Activated CD4-positive, alpha-beta T cell treated with anti-CD3 and anti-CD28 coated beads, Interleukin-2, Interleukin-4, amounts not matched to agents 100 ng/mL and 50 ng/mL, durations not matched to agents 16 hours and 8 hours (primary cell): ENCODE measurements at regions not wholly inside any gene's neighbourhood (a gene's known extent, or its start where the extent isn't known, plus 50 kb on each side); places are given as distances from the start of the nearest gene placed in this dataset.

Experiments used
- DNase-seq: peaks from one replicate; pipeline ENCODE4 v3.0.0-alpha.2; 2020; ENCODE audit warnings: low spot score

DNA sequence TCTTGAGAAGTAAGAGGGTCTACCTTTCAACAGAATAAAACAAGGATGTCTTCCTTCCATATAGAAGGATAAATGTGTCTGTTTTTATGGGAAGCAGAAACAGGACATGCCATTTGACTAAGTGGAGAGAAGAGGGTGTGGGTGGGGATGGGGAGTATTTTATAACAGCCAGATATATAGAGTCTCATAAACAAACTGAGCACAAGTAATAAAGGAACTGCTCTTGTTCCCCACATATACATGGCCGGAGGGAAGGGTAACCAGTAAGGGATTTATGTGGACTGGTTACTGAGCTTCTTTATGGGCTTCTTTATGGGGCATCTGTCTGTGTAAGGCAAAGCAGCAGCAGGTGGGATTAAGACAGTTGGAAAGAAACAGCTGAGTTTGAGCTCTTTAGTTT lies 558.1 kb downstream of the REEP3 start:
- DNase-seq = no peak

DNA sequence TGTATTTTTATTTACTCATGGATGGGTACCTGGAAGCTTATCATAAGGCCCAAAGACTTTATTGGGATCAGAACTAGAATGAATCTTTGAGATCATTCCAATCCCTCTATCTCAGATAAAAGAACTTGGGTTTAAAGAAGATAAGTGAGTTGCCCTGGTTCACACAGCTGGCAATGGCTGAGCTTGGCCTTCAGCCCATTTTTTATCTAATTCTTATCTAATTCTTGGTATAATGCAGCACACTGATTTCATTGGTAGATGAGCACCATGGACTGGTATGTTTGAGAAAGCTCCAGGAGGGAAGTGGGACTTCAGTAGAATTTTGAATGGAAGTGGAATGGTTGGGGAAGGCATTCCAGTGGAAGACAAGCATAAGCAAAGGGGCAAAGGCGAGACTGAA lies 558.9 kb downstream of the REEP3 start:
- DNase-seq = no peak

DNA sequence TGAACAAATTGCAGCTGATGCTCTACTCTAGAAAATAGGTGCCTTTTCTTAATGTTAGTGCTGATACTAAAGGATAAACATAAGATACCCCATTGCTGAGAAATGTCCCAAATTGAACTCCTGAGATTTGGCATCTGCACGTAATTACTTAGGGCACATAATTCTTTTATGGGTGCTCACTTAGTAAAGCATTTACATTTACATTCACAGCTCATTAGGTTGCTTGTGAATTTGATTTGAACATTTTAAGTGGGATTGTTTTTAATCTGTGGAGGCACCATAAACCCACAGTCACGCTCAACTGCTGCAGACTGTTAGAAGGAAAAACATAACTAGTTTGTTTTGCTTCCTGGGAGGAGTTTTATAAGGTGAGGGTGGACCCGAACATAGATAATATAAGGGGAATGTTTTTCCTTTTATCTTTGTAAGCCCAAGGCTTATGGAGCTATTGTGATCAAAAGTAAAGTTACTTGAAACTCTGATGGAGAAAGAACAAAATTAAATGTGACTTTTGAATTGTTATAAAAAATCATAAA lies 560.8 kb downstream of the REEP3 start:
- no peak for DNase-seq

DNA sequence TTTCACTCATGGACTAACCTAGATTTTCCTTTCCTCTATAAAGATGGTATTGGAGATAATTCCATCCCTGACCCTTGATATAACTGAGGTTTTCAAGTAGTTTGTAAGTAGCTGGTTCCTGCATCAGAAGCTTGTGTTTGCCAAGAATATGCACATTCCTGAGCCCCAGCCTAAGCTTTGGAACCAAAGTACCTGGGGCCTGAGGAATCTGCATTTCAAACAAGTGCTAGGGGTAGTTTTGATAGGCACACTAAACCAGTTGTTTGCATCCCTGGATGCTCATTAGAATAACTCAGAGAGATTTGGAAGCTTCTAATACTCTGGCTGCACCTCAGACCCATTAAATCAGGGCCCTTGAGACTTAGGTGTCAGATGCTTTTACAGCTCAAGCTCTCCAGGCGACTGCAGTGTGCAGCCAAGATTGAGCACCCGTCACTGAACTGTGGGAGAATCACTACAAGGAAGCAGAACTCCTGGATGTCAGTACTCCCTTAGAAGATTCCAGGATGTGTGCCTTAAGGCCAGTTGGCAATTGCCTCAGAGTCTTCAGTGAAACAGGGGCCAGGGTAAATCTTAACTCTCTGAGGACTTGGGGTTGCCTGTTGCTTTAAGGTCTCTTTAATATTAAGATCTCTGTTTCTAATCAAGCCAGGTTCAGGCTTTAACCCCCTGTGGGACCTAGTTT lies 565.0 kb downstream of the REEP3 start:
- DNase-seq = no peak

DNA sequence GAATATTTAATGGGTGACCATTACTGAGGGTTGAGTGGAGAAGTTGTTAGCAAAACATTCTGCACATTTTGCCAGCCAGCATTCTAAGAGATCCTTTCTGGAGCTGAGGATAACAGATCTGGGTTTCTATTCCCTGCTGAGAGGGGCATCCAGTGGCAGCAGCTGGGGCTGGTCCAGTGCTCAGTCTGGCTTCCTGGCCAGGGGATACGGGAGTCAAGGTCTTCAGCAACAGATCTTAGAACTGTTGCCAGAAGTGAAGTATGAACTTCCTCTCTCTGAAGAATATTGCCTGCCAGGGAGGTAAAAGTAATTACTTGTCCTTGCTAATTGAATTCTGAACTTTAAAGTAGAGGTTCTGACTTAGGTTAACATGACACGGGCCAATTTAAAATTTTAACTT lies 568.4 kb downstream of the REEP3 start:
- no peak for DNase-seq

DNA sequence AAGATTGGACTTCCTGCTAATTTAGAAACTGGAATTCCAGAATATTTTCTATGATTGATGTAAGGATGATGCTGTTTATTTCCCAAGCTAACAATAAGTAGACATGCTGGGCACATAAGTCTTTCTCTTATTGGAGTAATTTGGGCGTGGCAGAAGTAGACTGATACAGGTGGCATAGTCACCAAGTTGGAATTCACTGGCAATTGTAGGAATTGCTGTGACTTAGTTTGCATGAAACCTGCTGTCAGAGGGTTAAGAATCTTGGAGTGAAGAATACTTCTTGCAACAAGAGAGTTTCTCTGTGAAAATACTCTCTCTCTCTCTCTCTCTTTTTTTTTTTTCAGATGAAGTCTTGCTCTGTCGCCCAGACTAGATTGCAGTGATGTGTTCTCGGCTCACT lies 569.7 kb downstream of the REEP3 start:
- DNase-seq = no peak

DNA sequence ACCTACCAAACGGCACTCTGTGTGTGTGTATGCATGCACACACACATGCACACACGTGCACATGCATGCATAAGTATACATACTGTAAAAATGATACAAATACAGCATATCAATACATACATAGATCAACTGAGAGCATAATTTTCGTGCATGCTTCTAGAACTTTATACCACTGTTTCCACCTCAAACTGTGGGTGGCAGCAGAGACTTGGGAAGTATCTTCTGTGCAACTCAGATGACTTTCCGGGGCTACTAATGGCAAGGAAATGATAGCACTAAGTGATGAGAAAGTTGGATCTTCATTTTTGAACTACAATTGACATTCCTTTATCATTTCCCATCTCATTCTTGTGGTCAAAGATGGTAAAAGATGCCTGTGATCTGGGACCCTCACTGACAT lies 570.7 kb downstream of the REEP3 start:
- no peak for DNase-seq

DNA sequence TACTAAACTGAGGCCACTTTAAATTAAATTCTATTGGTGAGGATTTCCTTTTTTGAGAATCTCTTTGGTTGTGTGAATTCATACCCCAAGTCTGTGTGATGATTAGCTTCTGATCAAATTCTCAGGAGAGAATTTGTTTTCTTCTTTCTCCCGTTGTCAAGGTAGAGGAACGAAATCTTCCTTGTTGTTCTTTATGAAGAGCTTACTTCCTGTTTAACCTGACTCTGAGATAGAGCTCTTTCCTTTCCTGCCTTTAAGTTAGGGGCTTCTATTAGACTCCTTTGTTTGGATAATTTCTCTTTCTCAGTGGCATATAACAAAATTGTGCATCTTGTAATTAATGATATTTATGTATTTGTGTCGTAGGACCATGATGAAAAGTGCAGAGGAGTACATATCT lies 572.1 kb downstream of the REEP3 start:
- no peak for DNase-seq

DNA sequence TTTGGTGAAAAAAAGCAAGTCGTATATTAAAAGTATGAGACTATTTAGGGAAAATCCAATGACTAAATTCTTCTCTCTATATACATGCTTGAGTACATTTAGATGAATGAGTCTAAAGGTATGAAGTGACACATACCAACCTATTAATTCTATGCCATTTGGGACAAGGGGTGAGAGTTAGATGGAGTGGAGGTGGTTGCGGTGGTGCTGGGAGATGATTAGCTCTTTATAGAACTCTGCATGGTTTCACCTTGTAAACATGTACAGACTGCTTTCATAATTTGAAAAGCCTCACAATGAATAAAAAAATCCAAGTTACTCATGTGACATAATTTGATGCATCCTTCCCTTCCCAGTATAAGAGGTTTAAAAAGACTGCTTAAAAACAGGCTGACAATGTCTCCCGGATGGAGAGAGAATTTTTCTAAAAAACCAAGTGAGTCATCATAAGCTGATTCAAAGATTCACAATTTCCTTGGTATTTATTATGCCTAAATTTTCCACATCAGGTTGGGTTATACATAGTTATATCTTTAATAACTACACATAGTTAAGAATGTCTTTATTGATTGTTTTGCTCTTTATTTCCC lies 572.8 kb downstream of the REEP3 start:
- DNase-seq = no peak

DNA sequence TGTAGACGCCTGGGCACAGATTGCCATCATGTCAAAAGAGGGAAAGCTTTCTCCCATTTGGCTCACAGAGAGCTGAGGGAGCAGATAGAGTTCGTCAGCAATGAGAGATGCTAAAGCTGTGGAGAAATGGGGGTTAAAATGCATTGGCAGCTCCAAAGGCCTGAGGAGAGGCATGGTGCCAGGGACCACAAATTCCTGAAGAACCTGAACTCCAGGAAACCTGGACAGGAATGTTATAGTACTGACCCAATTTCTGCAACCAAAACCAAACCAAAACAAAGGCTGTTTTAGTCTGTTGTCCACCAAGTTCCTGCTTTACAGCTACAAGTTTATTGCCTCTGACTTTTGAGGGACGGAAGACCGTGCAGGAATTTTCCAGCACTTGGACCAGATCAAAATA lies 575.7 kb downstream of the REEP3 start:
- no peak for DNase-seq

DNA sequence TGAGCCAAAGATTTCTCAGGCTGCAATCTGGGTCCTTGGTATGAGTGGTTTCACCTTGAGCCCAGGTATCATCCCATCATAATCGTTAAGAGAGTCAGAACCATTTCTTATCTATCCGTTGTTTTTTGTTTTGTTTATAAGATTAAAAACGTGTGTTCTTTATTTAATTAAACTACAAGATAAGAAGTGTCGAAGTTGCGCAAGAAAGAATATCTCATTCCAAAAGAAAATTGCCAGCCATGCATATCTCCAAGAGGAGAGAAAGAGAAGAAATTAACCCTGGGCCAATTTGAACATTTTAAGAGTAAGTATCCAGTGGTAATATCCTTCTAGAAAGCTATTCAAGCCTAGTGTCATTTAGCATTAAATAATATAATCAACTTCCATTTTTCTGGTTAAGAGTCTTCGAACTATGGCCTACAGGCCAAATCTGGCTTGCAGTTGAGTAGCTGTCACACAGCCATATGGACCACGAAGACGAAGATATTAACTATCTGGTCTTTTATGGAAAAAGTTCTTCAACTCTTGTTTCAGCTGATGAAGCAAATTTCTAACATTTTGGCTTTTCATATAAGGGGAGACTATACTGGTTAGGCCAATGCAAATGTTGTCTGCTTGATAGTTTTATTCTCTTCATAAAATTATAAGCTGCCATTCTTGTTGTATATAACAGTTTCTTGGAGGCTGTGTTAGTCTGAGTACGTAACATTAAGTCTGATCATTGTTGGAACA lies 576.4 kb downstream of the REEP3 start:
- DNase-seq = no peak

DNA sequence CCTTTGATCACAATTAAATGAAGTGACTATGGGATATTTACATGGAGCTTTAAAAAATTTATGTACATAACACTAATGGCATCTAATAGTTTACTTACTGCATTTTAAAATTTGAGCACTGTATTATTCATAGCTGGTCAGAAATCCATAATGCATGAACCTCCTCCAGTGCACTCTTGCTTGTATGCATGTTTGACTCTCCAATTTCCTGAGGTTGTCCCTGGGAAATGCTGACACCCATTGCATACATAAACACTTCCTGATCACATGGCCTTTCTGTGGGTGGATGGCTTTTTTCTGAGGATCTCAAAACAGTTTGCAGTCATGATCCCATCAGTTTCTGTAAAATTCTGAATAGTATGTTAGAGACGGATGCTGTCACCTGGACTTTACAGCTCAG lies 577.8 kb downstream of the REEP3 start:
- DNase-seq = no peak

DNA sequence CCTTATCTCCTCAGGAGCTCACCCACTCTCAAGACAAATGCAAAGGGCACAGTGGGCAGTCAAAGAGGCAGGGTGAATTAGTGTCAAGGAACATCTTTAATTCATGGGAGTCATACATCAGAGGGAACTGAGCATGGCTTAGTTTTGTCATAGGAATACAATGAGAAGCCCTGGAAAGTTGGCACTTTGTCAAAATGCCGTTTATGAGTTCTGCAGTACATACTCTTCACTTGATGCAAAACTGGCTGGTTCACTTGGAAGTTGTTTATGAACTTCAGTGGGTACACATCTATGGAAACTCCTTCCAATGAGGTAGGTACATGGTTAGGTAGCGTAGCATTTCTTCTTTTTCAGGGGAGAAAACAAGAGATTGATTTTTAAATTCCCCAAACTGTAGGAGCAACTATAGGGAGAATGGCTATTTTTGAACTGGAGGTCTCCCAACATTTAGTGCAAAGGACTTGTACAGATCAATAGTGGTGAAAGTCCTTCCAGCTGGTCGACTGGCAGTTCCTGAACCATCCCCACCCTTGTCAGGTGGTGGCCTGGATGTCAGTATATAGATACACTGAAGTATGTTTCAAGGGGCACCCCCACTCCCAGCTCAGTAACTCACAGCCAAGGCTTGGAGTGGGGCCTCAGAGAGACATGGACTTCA lies 580.5 kb downstream of the REEP3 start:
- no peak for DNase-seq

DNA sequence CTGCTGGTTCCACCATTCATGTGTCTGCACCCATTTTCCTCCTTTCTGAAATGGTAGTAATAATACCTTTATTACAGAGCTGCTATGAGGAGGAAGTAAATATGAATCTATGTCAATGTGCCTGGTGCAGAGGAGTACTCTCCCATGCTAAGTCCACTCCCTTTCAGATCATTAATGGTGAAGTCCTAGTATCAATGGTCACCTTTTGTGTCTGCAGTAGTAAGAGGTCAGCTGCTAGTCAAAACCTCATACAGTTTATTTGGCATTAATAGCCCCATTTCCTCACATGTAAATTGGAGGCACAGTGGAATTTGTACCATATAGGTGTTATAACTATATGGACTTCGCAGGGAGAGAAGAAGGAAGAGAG lies 581.0 kb downstream of the REEP3 start:
- DNase-seq = no peak

DNA sequence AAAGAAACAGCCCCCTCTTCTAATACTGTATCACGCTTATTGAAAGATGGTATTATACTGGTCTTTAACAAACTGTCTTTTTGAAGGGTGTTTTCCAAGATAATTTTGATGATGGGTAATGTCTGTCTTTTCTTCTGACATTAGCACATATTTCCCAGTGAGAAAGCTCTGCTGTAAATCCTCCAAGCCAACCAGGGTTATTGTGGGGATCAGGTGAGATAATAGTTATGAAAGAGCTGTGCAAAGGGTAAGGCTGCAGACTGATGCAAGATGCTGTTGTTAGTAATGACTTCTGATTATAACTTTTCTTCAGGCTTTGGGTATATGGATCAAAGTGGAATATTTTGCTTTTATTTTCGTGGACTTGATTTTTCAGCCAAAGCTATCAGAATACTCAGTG lies 581.7 kb downstream of the REEP3 start:
- DNase-seq = no peak

DNA sequence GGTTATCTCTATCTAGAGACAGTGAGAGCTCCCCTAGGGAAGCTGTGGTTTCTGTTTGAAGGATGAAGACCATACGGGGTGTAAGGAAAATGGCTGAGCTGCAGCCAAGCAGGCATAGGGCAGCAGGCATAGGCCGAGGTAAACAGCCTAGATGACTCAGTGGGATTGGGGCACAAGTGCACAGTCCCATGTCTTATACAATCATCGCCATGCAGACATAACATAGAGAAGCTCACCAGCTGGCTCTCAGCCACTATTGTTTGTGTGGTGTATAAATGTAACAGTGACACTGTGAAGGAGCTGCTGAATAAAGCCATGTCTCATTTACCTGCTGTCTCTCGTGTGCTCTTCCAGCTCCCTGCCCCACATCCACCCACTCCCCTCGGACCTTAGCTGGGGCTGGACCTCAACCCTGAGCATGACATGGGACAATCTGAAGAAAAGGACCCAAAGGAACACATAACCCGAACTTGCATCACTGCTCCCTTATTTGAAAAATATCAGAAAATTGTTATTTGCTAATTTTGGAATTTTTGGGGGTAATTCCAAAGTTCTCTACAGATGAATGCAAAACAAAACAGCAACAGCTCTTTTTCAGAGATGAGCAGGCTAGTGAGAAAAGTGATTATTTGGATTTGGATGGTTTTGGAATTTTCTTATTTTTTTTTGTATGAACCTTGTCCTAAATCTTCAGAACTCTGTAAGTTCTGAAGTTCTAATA lies 582.7 kb downstream of the REEP3 start:
- DNase-seq = no peak

DNA sequence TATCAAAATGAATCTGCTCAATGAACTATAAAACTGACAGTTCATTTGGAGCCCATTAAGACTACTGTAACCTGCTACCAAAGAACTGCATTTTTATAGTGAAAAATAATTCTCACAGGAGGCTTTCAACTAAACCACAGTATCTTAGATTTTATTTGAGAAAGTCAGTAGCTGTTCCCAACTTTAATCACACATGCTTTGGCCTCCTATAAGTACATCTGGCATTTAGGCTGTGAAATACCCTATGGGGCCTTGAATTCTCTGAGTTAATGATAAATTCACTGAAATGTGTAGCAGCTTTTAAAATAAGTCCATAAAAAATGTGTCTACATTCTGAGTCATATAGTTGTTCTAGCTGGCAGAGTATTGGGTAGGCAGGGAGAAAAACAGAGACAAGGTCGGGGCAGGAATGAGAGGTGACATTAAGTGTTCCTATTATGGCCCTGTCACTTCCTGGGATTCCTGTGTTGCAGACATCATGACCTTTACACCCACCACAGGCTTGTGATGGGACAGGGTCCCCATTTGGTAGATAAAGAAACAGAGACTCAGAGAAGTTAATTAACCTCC lies 588.8 kb downstream of the REEP3 start:
- no peak for DNase-seq

DNA sequence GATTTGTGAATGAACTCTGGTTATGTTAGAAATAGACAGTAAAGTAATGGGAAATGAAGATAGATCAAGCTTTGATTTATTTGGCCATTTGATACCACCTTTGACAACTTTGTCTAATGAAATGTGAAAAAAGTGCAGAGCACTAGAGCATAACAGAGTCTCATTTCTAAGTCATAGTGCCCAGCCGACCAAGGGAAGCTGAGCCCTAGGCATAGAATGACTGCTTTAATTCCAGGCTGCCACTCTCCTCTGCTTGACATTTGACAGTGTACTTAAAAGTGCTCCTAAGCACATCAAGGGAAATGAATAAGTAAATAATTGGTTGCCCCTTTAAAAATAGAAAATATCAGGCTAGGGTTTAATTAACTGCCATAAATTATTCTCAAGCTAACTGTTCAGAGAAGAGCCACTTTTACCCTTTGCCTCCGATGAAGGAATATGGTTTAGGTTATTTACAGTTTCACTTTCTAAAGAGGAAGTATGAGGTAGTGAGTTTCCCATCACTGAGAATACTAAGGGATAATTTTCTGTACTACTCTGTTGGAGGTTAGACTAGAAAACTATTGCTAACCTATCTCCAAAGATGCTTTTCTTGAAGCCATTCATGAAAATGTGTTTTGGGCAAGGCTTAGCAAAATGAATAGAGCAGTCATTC lies 591.6 kb downstream of the REEP3 start:
- no peak for DNase-seq

DNA sequence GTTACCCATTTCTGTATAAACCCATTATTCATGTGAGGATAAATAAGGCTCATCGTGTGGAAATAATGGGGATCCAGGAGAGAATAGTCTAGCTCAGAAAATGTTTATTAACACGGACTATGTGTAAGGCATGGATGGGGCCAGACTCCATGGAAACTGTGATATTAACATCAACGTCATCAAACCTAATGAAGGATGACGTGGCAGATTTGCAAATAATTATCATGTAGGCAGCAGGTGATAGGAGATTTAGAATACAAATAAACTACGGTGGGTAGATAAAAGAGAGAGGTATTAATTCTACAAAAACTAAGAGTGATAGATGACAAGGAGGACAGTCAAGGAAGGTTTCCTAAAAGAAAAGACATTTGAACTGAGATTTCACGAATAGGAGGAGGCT lies 592.2 kb downstream of the REEP3 start:
- DNase-seq = no peak

DNA sequence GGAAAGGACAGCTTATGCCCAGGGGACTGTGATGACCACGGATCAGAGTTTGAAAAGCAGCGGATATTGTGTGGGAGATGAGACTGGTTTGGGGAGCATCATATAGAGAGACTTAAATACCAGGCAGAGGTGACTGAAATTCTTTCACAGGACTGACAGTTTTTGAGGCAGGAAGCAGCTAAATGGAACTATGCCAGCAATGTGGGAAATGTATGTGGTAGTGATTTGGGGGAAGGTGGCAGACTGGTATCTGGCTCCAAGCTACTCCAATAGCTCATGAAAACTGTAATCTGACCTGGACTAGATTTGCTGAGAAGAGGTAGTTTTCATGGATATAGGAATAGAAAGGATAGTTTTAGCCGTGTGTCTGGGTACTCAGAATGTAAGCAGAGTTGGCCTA lies 592.6 kb downstream of the REEP3 start:
- DNase-seq = no peak

DNA sequence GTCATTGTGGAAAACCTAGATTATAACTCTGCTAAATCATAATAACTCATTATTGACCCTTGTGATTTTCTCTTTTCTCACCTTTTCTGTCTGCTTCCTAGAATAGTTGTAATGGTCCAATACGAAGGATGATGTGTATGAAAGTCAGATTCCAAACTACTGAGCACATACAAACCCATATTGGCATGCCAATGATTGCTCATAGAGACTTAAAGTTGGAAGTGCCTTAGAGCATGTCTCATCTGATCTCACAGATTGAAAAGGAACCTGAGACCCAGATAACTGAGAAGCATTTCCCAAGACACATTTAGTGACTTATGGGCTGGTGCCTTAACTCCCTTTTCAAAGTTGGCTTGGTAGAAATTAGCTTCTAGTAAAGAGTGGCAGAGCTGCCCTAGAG lies 594.3 kb downstream of the REEP3 start:
- DNase-seq = no peak
